ENCODE measurements at regions not wholly inside any gene's neighbourhood (a gene's known extent, or its start where the extent isn't known, plus 50 kb on each side); places are given as distances from the start of the nearest gene placed in this dataset.

- no peak for TF ChIP-seq CHD7 (IDR thresholded peaks at IDR 0.05; ENCODE audit: insufficient replicate concordance, low read length)
- TF ChIP-seq ATF2 (IDR thresholded peaks at IDR 0.05; ENCODE audit: low read length): no peak
- no peak for TF ChIP-seq SP4 (IDR thresholded peaks at IDR 0.05; ENCODE audit: low read length)
- no peak for TF ChIP-seq HDAC2 (IDR thresholded peaks at IDR 0.05; ENCODE audit: borderline replicate concordance in 1 of 2, low read depth in 2 of 2, low read length in 2 of 2)
- TF ChIP-seq SP1 (IDR thresholded peaks at IDR 0.05; ENCODE audit: low read depth, low read length): no peak
- TF ChIP-seq CREB1 (IDR thresholded peaks at IDR 0.05): no peak
- no peak for TF ChIP-seq PHF8 (conservative IDR thresholded peaks at IDR 0.05; ENCODE audit: low read depth, low read length)
- TF ChIP-seq ZNF274 (IDR thresholded peaks at IDR 0.05; ENCODE audit: borderline replicate concordance, extremely low read depth, low read length): no peak
Measured at GRCh38 chr12:118750666-118751065, 230.7 kb upstream of the SRRM4 start (continued).
